ENCODE measurements at regions not wholly inside any gene's neighbourhood (a gene's known extent, or its start where the extent isn't known, plus 50 kb on each side); places are given as distances from the start of the nearest gene placed in this dataset.

DNA sequence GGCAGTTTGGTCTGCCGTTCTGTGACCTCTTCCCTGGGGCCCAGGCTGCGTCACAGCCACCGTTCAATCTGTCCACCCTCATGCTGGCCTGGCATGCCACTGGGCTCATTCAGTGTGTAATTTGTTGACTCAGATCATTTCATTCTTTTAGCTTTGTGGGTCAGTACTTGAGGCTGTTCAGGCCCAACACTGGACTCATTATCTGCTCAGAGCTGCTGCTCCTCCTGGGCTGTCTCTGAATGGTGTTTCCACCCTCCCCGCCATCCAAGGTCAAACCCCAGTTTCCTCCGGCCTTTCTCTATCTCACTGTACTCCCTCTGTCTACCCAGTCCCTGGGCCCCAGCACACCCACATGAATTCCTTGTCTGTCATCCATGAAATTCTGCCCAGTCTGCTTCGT lies 152.4 kb upstream of the NCK2 start:
- Mint-ChIP-seq H3K4me1 (ENCODE audit: low read depth) (no peaks in the 10 kb centered on the region), H3K9me3 (peaks cover 8% of the 10 kb centered on the region), H3K27ac (no peak overlapping the region), H3K36me3 (ENCODE audit: low read depth) (no peaks in the 10 kb centered on the region), H3K27me3 (ENCODE audit: insufficient read depth) (peaks cover 28% of the 10 kb centered on the region), H3K4me3 (no peak overlapping the region)
- DNase-seq = no peak
- TF ChIP-seq, protein P1, sequence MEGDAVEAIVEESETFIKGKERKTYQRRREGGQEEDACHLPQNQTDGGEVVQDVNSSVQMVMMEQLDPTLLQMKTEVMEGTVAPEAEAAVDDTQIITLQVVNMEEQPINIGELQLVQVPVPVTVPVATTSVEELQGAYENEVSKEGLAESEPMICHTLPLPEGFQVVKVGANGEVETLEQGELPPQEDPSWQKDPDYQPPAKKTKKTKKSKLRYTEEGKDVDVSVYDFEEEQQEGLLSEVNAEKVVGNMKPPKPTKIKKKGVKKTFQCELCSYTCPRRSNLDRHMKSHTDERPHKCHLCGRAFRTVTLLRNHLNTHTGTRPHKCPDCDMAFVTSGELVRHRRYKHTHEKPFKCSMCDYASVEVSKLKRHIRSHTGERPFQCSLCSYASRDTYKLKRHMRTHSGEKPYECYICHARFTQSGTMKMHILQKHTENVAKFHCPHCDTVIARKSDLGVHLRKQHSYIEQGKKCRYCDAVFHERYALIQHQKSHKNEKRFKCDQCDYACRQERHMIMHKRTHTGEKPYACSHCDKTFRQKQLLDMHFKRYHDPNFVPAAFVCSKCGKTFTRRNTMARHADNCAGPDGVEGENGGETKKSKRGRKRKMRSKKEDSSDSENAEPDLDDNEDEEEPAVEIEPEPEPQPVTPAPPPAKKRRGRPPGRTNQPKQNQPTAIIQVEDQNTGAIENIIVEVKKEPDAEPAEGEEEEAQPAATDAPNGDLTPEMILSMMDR (IDR thresholded peaks at IDR 0.05) = no peak

- DNase-seq = no peak
- Mint-ChIP-seq H3K27me3 (ENCODE audit: insufficient read depth) (peaks cover 25% of the 10 kb centered on the region), H3K36me3 (ENCODE audit: low read depth) (no peaks in the 10 kb centered on the region), H3K9me3 (peaks cover 8% of the 10 kb centered on the region), H3K4me1 (ENCODE audit: low read depth) (no peaks in the 10 kb centered on the region), H3K4me3 (no peak overlapping the region), H3K27ac (no peak overlapping the region)
- TF ChIP-seq, protein P1 (IDR thresholded peaks at IDR 0.05) = no peak
These were observed 153.7 kb upstream of the NCK2 start for GRCh38 chr2:105590780-105591660.

DNA sequence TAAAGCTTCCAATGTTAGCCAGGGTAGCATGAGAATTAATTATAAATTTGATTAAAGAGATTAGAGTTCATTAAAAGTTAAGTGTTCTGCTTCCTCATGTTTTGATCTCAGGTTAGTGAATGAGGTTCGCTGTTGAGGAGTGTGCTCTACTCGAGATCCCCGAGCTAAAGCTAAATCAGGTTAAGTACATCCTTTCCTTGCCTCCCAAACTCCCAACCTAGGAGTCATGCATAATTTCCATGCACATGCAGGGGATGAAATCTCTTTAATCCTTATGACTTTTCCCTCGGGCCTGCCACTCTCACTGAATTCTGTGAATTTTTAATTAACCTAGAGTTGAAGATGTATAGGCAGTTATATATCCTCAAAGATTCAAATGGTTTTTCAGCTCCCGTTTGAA lies 156.1 kb upstream of the NCK2 start:
- Mint-ChIP-seq H3K9me3 (peaks cover 8% of the 10 kb centered on the region), H3K4me1 (ENCODE audit: low read depth) (no peaks in the 10 kb centered on the region), H3K4me3 (no peak overlapping the region), H3K27me3 (ENCODE audit: insufficient read depth) (peaks cover 21% of the 10 kb centered on the region), H3K27ac (no peak overlapping the region), H3K36me3 (ENCODE audit: low read depth) (no peaks in the 10 kb centered on the region)
- no peak for DNase-seq
- TF ChIP-seq, protein P1 (IDR thresholded peaks at IDR 0.05) = no peak

DNA sequence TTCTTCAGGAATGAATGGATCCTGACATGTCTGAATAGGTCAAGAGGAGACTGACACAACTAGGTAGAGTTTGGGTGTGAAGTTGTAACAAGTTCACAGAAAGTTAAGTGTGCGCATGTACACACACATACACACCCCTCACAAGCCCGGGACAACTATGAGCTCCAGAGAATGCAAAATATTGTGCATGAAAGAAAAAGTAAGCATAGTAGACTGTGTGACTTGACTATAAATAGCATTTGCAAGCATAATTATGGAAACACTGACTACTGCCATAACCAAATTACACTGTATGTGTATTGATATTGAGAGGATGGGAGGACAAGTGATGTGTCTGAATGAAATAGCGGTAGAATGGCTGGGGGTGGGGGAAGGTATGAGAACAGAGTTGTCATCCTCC lies 157.1 kb upstream of the NCK2 start:
- no peak overlapping the region for H3K4me3 Mint-ChIP-seq
- peaks cover 8% of the 10 kb centered on the region for H3K9me3 Mint-ChIP-seq
- H3K27me3 Mint-ChIP-seq (ENCODE audit: insufficient read depth) = peaks cover 17% of the 10 kb centered on the region
- TF ChIP-seq, protein P1 (IDR thresholded peaks at IDR 0.05) = no peak
- H3K36me3 Mint-ChIP-seq (ENCODE audit: low read depth) = no peaks in the 10 kb centered on the region
- DNase-seq = no peak
- H3K4me1 Mint-ChIP-seq (ENCODE audit: low read depth) = no peaks in the 10 kb centered on the region
- H3K27ac Mint-ChIP-seq = no peak overlapping the region

DNA sequence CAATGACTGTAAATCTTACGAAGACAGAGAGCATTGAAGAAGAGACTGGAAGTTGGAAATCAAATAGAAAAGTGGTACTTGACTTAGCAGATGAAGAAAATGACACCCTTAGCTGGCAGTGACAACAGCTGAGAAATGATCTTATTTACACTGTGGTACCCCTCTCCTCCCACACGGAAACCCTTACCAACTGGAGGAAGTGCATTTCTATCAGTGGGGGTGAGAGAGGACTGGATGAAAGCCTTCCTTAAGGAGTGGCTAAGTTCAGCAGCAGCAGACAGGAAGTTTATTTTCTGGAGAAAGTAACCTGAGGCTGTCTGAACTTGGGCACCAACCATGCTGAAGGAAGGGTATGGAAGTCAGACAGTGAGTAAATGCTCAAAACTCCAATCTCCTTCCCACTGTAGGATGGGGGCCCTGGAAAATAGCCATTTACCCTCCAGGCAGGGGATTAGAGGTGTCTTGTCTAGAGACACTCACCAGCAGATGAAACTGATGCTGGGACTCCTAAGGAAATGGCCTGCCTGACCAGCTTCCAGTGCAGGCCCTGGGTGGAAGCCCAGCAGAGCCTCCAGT lies 160.2 kb upstream of the NCK2 start:
- Mint-ChIP-seq H3K9me3 (peaks cover 8% of the 10 kb centered on the region), H3K4me3 (no peak overlapping the region), H3K27ac (no peak overlapping the region), H3K27me3 (ENCODE audit: insufficient read depth) (peaks cover 20% of the 10 kb centered on the region), H3K4me1 (ENCODE audit: low read depth) (no peaks in the 10 kb centered on the region), H3K36me3 (ENCODE audit: low read depth) (no peaks in the 10 kb centered on the region)
- DNase-seq = no peak
- TF ChIP-seq, protein P1 (IDR thresholded peaks at IDR 0.05) = no peak
